GM12891 (cell line): ENCODE measurements at regions not wholly inside any gene's neighbourhood (a gene's known extent, or its start where the extent isn't known, plus 50 kb on each side); places are given as distances from the start of the nearest gene placed in this dataset.

Source experiments
- DNase-seq: peaks from one replicate; pipeline ENCODE4 v3.0.0; 2011; ENCODE audit warnings: low spot score; ENCODE audit not compliant: insufficient read length
- FAIRE-seq: peaks from 2 replicates; lab custom pipeline; 2011; peaks lifted over from hg19 to GRCh38; lab: Jason Lieb, UNC
- PAX5 ChIP-seq: IDR thresholded peaks from 2 replicates; pipeline ENCODE4 v1.6.1; 2011; ENCODE audit warnings: low read length, moderate library complexity, mild to moderate bottlenecking; ENCODE audit not compliant: insufficient read depth, severe bottlenecking
- POLR2A ChIP-seq: IDR thresholded peaks from 2 replicates; pipeline ENCODE4 v1.6.1; 2011; ENCODE audit warnings: low read depth, low read length, control low read depth
- POLR2AphosphoS5 ChIP-seq: IDR thresholded peaks from 2 replicates; pipeline ENCODE4 v1.6.1; 2011; ENCODE audit warnings: low read depth, low read length, control low read depth
- POU2F2 ChIP-seq: IDR thresholded peaks from 2 replicates; pipeline ENCODE4 v1.6.1; 2011; ENCODE audit warnings: low read depth, mild to moderate bottlenecking, control low read depth, low read length, moderate library complexity
- SPI1 ChIP-seq: IDR thresholded peaks from 2 replicates; pipeline ENCODE4 v1.6.1; 2011; ENCODE audit warnings: low read depth, low read length, control low read depth
- TAF1 ChIP-seq: IDR thresholded peaks from 2 replicates; pipeline ENCODE4 v1.6.1; 2011; ENCODE audit warnings: low read depth, low read length, control low read depth

DNA sequence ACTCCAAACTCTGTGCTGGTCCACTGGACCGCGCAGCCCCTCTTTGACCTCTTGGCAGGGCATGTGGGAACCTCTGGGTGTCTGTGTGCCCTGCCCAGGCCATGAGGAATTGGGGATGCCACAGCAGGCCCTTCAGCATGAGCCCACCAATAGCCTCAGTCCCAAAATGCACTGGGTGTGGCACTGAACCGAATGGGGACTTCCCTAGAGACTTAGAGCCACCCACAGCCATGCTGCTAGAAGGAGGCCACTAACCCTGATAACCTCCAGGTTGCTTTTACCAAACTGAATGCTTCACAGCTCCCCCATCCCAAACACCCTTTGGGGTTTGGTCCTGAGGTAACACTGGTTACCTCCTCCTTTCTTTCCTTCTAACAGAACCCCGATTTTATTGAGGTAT, 302.7 kb downstream of the PIK3R1 start:
- DNase-seq (no peak), FAIRE-seq (no peak)
- TF ChIP-seq POU2F2 (no peak), PAX5 (no peak), TAF1 (no peak), SPI1 (no peak), POLR2A (no peak), POLR2AphosphoS5 (no peak)

GRCh38 chr5:68519143-68519542, 303.6 kb downstream of the PIK3R1 start:
- no peak for FAIRE-seq
- no peak for TF ChIP-seq PAX5
- TF ChIP-seq SPI1: no peak
- no peak for TF ChIP-seq POLR2A
- TF ChIP-seq TAF1: no peak
- no peak for TF ChIP-seq POU2F2
- TF ChIP-seq POLR2AphosphoS5: no peak
- DNase-seq: no peak

DNA sequence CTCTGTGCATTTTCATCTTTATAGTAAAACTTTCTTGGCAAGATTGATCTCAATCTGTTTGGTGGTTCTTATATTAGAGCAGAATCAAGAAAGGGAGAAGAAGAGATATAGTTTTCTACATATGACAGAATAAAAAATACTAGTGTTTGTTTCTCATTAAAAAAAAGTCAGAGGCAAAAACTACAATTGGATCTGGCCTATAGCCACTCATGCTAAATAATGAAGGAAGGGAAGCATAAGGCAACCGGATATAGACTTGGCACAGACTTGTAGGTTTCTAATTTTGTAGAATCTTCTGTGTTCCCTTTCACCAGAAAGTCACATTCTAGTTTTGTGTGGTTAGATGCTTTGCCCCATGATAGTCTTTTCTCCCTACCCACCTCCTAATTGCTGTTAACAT, 306.2 kb downstream of the PIK3R1 start:
- FAIRE-seq: no peak
- no peak for TF ChIP-seq SPI1
- no peak for TF ChIP-seq POLR2AphosphoS5
- TF ChIP-seq POU2F2: no peak
- TF ChIP-seq PAX5: no peak
- no peak for TF ChIP-seq TAF1
- TF ChIP-seq POLR2A: no peak
- DNase-seq: no peak

- no peak for TF ChIP-seq POU2F2
- TF ChIP-seq POLR2AphosphoS5: no peak
- no peak for TF ChIP-seq PAX5
- TF ChIP-seq SPI1: no peak
- TF ChIP-seq POLR2A: no peak
- TF ChIP-seq TAF1: no peak
- DNase-seq: no peak
- FAIRE-seq: no peak
Observed at GRCh38 chr5:68522863-68523262, 307.3 kb downstream of the PIK3R1 start.

DNA sequence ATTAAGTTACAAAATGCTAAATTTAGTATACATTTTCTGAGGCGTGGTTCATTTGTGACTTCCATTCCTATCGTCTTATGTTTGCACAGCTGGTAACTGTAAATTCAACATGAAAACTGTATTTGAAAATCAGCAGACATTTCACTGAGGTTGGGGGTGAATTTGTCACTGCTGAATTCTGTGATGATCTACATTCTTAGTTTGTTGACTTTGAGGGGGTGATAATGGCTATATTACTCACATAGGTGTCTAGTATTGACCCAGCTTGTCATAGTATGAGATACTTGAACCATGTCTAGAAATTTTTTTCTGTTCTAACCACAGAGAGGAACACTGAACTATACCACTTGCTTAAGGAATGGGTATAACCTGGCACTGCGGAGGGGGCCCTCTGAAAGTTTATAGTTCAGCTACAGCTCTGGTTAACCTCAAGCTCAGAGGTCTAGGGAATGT, 313.3 kb downstream of the PIK3R1 start:
- DNase-seq (no peak), FAIRE-seq (no peak)
- TF ChIP-seq TAF1: no peak
- TF ChIP-seq POLR2A: no peak
- TF ChIP-seq POU2F2: no peak
- no peak for TF ChIP-seq POLR2AphosphoS5
- TF ChIP-seq PAX5: no peak
- TF ChIP-seq SPI1: no peak

DNA sequence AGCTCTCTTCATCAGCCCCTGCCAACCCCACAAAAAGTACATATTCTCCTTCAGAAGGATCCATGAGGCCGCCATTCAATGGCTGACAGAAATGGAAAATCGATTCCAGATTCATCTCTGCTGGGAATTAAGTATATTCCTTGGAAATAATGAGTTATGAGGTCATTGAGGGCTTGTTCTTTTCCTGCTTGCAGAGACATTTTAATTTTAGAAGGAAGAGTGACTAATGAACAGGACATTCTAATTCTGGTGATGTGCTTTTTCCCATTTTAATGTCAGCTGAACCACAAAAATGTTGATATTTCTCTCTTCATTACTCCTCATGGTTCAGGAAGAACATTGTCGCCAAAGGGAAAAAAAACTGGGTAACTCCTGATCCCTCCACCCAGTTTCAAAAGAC, 314.0 kb downstream of the PIK3R1 start:
- TF ChIP-seq POLR2AphosphoS5: no peak
- TF ChIP-seq TAF1: no peak
- TF ChIP-seq POLR2A: no peak
- TF ChIP-seq SPI1: no peak
- TF ChIP-seq PAX5: no peak
- TF ChIP-seq POU2F2: no peak
- no peak for DNase-seq
- FAIRE-seq: no peak

DNA sequence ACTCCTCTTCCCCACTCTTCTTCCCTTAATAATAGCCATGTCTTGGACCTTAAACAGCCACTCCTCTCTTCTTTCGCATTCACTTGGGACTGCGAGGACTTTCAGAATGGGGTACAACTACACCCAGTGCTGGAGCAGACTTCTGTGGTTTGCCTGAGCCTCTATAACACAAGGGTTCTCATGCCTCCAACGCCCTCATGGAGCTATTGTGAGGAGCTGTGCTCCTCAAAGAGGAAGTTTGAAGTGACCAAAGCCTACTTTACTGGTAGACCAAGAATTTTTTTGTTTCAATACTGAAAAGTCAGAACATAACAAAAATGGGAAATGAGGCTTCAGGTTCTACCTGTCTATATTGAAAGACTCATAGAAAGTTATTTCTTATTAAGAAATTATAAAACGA, 316.4 kb downstream of the PIK3R1 start:
- DNase-seq: no peak
- no peak for TF ChIP-seq POLR2A
- TF ChIP-seq SPI1: no peak
- TF ChIP-seq TAF1: no peak
- TF ChIP-seq PAX5: no peak
- no peak for TF ChIP-seq POU2F2
- no peak for TF ChIP-seq POLR2AphosphoS5
- FAIRE-seq: no peak

DNA sequence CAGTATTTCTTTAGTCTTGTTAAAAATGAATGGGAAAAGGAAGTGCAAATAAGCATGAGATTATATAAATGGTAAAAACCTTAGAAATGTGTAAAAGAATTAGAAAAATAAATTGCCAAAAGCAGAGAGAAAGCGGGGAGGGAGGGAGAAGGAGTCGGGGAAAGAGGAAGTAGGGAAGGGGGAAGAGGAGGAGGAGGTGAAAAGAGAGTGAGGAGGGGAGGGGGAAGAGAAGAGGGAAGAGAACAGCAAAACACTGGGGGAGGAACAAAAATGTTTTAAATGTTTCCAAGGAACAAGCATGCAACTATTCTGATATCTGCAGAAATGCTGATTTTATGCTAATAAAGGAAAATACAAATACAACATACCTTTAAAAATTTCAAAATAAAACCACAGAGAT, 317.5 kb downstream of the PIK3R1 start:
- DNase-seq (no peak), FAIRE-seq (no peak)
- no peak for TF ChIP-seq SPI1
- no peak for TF ChIP-seq TAF1
- no peak for TF ChIP-seq POLR2A
- no peak for TF ChIP-seq PAX5
- TF ChIP-seq POU2F2: no peak
- TF ChIP-seq POLR2AphosphoS5: no peak

DNA sequence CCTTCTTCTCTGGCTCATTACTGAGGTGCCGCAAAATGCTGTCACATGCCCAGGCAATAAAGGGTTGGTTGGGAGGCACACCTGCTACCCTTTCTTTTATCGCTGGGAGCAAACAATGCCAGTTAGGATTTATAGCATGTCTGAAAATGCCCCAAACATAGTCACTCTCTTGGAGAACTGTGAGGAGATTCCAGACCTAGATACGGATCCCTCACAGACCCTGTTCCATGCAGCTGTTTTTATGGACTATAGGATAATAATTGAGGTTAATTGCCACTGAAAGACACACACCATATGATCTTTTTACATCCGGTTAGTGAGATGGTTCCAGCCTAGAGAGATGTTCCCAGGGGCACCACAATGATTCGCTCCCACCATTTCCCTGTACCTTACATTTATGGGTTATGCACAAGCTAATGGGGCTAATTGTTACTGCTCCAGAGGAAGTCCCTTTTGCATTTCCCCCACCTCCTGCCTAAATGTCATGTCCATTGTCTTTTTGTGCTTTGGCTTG, 318.1 kb downstream of the PIK3R1 start:
- DNase-seq: no peak
- TF ChIP-seq PAX5: no peak
- TF ChIP-seq POU2F2: no peak
- no peak for TF ChIP-seq SPI1
- no peak for TF ChIP-seq POLR2AphosphoS5
- no peak for TF ChIP-seq TAF1
- TF ChIP-seq POLR2A: no peak

DNA sequence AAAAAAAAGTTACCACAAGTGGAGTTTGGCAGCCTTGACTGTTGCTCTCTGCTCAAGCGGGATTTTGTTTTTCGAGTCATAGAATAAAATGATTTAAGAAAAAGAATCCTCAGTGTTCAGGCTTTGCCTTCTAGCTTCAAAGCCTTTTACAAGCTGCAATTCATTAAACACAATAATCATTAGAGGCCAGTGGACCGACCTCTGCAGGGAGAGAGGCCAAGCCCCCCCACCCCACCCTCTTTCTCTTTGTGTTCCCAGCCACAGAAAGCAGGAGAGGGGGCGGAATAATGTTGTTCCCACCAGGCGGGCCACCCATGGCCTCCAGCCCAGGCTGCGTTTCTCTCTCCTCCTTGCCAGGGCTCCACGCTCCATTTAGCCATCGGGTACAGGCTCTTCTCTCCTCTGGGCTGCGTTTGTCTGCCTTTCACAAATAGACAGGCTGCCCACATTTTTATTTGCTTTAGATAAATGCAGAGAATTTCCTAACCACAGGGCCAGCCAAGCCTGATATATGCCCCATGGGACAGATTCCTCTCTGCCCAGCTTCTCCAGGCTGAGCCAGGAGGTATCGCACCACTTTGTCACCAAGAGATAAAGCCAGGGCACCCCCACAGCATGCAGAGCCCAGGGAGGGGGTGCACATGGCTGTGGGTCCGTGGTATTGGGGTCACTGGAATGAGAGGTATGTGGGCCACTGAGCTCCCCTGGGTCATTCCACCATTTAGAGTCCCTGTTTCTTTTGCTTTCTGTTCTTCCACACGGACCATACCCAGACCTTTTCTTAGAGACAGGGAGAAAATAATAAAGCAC, 318.8 kb downstream of the PIK3R1 start:
- no peak for DNase-seq
- TF ChIP-seq PAX5 (no peak), TAF1 (no peak), POU2F2 (no peak), POLR2AphosphoS5 (no peak), SPI1 (no peak), POLR2A (no peak)

More for the DNA sequence above, 318.1 kb downstream of the PIK3R1 start:
- no peak for FAIRE-seq

More for the DNA sequence above, 318.8 kb downstream of the PIK3R1 start:
- FAIRE-seq: no peak
